Embryonic facial prominence (tissue), 1 donor: ENCODE measurements at regions not wholly inside any gene's neighbourhood (a gene's known extent, or its start where the extent isn't known, plus 50 kb on each side); places are given as distances from the start of the nearest gene placed in this dataset.

ENCODE experiments used
- DNase-seq: peaks from one replicate; pipeline ENCODE4 v3.0.0-alpha.2; 2016; ENCODE audit errors: extremely low spot score

DNA sequence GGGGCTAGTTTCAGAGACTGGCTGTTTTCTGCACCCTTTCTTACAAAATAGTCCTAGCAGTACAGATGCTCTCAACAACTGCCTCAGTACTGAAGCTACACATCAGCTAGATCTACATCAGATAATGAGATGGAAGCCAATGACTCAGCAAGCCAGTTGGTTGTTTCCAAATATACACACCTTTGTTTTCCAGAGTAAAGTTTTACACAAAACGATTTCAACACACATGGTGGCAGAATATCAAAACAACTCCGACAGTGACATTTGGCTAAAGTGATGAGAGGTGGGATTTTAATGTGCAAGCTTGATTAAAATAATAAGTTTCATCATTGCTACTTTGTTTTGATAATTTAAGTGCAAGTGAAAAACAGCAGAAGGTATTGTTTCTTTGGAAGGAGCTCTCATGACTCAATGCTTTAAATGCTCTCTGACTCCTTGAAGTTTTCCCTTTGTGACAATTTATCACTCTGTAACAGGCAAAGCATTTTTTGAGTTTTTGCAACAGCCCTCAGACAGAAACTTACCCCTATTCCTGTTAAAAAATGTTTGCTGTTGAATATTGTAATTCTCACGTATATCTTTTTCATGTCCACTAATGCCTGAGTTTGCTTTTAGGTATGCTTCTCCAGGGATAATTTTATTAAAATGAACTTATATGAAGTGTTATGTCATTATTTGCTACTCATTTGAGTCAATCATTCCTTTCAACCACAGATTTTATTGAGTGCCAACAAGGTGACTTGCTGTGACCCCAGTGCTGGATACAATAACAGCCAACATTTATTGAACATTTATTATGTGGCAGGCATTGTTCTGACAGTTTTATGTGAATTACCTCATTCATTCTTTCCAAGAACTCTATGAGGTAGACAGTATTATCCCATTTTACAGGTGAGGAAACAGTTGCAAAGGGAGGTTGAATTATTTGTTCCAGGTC is 882.0 kb downstream of the TFAP2A start:
- no peak for DNase-seq

DNA sequence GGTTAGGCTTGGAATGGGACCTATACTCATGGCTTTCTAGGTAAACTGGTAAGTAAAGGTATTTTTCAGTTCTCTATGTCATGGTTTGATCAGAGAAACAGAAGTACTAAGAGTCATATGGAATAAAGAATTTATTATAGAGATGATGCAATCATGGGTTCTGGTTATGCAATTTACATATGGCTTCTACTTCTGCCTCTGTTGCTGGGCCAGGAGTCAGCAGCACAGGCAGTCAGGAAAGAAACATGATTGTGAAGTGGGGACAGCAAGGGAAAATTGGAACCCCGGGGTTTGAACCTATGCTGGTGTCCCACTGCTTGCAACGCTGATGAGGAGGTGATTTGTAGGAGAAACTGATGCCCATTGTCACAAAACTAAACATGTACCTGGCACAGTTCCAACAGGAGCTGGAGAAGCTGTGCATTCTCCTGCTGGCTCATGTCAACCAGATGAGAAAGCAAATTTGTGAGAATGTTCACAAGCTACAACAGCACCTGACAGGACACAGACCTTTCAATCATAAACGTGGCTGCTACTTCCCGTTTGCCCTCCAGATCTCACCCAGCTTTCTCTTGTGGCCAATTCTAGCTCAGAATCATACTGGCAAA is 887.1 kb downstream of the TFAP2A start:
- DNase-seq, result no peak

DNA sequence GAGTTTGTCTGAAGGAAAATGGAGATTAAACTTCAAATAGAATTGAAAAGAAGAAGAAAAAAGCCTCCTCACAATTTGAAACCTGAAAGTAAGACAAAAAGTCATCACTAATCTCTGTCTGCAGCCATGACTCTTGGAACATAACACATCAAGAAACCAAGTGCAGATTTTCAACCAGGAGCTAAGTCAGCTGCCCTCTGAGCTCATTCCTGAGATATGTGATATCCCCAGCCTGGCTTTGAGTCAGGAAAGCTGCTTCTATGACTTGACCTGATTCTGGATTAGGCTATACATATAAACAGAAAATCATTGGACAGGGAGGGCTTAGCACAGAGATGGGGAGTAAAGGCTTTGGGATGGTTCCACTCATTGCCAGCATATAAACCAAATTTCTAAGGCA is 891.4 kb downstream of the TFAP2A start:
- DNase-seq, result no peak

- no peak for DNase-seq
Measured at GRCh38 chr6:9522101-9522500, 892.8 kb downstream of the TFAP2A start.

DNA sequence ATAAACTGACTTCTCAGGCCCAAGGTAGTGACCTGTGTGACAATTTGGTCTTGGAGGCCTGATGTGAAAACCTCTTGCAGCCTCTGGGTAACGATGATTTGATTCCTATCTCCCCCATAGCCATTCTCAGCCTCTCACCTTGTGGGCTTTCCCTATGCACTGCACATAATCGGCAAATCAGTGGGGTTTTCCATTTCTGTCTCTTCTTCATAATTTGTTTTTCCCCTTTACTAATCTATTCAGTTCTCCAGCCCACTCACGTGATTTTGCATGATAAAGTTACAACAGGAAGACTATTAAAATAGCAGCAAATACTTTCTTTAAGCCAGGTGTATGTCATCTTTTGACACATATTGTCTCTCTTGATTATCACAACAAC is 893.7 kb downstream of the TFAP2A start:
- no peak for DNase-seq

GRCh38 chr6:9520417-9521151 is 894.3 kb downstream of the TFAP2A start:
- DNase-seq, result no peak

- DNase-seq, result no peak
Measured at GRCh38 chr6:9518431-9518830, 896.4 kb downstream of the TFAP2A start.

GRCh38 chr6:9517806-9518205 is 897.1 kb downstream of the TFAP2A start:
- no peak for DNase-seq

DNA sequence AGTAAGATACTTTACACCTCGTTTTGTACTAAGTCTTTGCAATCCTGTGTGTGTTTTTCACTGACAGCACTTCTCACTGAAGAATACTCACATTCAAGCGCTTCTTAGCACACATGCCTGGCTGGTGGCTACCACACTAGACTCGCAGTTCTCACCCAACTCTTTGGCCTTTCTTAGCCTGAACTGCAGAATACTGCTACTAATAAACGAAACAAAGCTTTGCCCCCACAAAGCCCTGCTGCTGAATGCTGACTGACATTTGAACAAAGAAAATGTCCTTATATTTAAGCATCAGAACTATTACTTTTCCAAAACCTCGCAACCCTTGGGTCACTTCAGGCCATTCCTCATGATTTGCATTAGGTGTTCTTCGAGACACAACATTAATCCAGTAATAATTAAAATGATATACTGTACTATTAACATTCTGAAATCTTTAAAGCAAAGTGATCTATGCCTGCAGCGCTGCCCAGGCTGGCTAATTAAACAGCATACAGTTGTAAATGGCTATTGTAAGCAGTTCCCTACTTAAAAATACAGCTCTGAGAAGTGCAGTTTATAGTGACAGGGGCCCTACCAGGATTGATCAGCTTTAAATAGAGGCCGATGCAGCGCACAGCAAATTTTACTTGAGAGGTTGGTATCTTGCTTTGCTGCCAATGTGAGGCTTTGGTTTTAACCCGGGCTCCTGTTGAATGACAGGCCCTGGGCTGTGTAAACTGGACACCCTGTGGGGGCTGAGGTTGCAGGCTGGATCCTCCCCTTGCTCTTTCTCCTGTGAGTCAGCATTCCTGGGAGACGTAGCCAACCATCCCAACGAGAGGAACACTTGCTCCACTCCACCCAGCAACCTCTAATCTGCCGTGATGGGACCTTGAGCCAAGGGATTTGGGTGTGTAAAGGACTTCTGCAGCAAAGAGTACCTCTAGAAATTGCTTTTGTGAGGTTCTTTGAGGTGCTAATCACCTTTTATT is 899.0 kb downstream of the TFAP2A start:
- no peak for DNase-seq

DNA sequence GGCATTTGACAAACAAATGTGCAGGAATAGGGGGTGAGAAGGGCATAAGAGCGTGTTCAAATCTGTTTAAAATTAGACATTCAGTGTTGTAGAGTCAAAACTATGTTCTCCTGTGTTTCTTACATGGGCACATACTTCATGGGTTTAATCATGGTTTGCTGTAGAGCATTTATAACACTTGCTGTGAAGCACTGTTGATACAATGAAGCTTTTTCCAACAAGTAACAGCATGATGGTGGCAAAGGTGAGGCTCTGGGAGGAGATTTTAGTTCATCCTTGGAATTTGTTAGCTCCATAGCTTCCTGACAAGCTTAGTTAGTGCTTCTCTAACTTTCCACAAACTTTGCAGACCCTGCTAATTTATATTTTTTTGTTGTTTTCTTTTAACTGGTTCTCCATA is 900.7 kb downstream of the TFAP2A start:
- DNase-seq, result no peak

DNA sequence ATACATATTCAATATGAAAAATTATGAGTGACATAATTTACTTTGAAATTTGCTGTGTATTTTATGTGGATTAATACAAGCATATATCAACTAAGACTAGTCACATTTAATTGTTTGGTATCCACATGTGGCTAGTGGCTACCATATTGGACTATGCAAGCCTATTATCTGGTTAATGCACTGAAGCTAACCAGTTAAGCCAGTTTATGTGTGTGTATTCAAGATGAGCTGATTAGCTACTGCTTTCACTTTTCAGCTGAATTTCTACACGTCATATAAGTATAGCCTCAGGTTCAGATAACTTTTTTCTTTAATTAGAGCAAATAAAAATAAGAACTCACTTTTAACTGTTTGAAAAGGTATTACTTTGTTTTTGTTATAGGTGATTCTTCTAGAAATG is 903.7 kb downstream of the TFAP2A start:
- no peak for DNase-seq

GRCh38 chr6:9507136-9507895 is 907.6 kb downstream of the TFAP2A start:
- no peak for DNase-seq

DNA sequence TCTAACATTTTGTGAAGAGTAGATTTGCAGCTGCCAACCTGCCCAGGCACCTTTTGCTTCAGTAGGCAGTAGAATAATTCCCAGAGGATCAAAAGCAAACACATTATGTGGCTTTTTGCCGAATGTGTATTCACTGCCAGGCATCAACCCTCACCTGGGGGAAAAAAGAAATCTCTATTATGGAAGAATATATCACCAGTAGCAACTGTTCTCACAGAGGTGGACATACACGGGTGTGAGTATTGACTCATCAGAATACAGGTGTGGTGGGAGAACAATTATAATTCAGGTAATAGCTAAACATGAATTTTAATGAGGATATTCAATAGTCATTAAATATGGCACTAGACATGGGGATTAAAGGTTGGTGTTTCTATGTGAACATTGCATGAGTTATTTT is 910.7 kb downstream of the TFAP2A start:
- DNase-seq, result no peak

- DNase-seq, result no peak
Measured at GRCh38 chr6:9503111-9503761, 911.6 kb downstream of the TFAP2A start.

DNA sequence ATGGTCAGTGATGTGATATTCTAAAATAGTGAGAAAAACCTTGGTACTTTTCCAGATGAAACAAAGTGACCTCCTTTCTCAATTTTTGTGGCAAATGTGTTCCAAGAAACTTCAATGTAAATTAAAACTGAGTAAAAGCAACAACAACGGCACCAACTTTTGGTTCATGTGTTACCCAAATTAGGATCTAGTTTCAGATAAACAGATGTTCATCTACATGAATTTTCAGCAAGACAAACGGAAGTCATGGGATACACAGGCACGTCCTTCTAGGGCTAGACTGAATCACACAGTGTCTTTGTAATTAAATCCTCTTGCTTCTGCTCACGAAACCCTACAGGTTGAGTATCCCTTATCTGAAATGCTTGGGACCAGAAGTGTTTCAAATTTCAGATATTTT is 915.2 kb downstream of the TFAP2A start:
- DNase-seq, result no peak

- DNase-seq, result no peak
Measured at GRCh38 chr6:9496837-9497236, 918.0 kb downstream of the TFAP2A start.

GRCh38 chr6:9494864-9495263 is 920.0 kb downstream of the TFAP2A start:
- no peak for DNase-seq

DNA sequence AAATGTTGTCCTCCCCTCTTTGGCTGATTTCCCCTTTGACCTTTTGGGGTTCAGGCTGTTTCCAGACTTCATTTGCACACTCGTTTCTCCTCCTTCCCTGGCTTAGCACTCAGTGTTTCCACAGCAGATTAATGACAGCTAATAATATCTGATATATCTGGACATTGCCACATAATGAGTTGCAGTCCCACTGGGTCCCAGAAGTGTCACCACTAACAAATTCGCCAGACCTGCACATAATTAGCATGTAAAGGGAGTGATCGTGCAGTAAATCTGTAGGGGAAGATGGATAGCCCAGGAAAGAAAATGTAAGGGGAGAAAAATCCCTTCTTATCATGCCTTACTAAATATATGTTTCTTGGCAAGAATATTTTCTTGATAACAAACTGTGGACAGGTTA is 922.1 kb downstream of the TFAP2A start:
- no peak for DNase-seq

DNA sequence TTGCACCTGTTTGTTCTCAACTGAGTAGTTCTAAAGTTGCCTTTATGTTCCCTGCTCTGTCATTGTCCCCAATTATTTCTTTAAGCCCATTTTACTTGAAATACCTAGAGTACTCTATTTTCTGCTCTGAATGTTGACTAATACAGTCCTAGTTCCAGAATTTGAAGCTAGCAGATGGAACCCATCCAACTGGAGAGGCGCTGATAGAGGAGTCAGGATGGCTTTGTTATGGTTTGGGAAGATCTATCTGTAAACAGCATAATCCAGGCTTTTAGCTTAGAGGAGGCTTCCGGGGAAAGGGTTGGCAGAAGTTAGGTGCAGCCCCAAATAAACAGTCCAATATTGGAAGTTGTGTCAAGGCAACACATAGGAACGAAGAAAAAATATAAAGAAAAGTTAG is 927.7 kb downstream of the TFAP2A start:
- no peak for DNase-seq

DNA sequence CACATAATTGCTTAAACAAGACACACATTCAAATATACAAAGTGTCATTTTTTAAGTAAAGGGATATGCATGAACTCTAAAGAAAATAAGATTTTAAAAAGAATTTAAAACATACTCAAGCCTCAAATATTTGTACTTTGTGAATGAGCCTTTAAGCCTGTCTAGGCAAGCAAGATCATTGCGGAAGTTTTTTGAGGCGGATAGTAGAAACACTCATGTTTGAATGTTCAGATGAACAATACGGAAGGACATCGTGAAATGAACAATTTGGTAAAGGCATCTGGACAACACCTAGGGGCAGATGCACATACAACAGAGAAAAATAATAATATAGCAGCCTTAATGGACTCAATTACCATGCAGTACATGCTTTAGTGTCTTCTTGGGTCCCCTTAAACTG is 928.9 kb downstream of the TFAP2A start:
- DNase-seq, result no peak
